HG02970 (cell line): ENCODE measurements at regions not wholly inside any gene's neighbourhood (a gene's known extent, or its start where the extent isn't known, plus 50 kb on each side); places are given as distances from the start of the nearest gene placed in this dataset.

Experiments used
- ATAC-seq: cut with Tn5 transposase; IDR thresholded peaks from one replicate; pipeline ENCODE4 v1.9.1; 2021; ENCODE audit warnings: mild to moderate bottlenecking, moderate library complexity, moderate number of reproducible peaks; ENCODE audit not compliant: unreplicated experiment, low FRiP score

GRCh38 chr4:133263104-133263503 is 114.0 kb downstream of the PCDH10 start:
- ATAC-seq, result no peak

GRCh38 chr4:133247861-133248260 is 98.8 kb downstream of the PCDH10 start:
- no peak for ATAC-seq

GRCh38 chr4:133245226-133245625 is 96.1 kb downstream of the PCDH10 start:
- no peak for ATAC-seq
